ENCODE measurements at regions not wholly inside any gene's neighbourhood (a gene's known extent, or its start where the extent isn't known, plus 50 kb on each side); places are given as distances from the start of the nearest gene placed in this dataset.
"Not testable (repeated sequence)": the region's sequence is repeated elsewhere in the genome, so short reads cannot be mapped to it uniquely, and the experiment has no call there.

DNA sequence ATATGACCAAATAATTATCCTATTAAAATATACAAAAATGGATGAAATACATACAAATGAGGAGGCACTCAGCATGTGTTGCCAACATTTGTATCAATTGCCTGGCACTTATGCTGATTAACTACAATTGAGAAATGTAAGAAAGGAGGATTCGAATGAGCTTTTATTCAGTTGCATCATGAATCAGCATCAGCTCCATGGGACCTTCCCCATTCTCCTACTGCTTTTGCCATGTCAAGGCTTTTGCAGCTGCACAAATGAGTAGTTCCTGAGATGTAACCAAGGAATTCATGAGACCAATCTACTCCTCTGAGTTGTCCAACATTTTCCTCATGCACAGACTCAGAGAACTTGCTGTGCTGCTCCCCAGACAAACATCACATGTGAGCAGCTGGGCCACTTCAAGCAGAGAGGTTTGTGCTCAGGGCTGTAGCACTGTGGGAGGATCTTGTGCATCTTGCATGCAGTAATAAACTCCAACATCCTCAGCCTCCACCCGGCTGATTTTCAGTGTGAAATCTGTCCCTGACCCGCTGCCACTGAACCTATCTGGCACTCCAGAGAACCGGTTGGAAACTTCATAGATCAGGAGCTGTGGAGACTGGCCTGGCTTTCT lies 504.3 kb downstream of the RPIA start:
- H3K4me1 Mint-ChIP-seq = not testable (repeated sequence)

DNA sequence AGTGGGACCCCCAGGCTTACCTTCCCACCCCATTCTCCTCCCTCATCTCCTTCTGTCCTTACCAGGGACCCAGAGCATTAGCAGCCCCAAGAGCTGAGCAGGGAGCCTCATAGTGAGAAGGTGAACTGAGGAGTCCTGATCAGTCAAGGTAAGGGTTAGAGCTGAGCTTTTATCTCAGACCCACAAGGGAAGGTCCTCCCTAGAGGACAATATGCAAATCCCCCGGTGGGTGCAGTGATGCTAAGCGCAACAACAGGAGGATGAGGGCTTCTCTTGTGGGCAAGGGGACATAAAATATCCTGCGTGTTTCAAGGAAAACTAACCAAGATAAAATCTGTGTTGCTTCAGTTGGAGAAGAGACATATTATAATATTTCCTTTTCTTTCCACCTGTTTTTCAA lies 505.2 kb downstream of the RPIA start:
- not testable (repeated sequence) for H3K27me3 Mint-ChIP-seq; H3K27ac Mint-ChIP-seq; ATAC-seq (replicated peaks); H3K4me3 Mint-ChIP-seq; H3K9me3 Mint-ChIP-seq; H3K4me1 Mint-ChIP-seq; H3K36me3 Mint-ChIP-seq (ENCODE audit: low read depth)

More for the DNA sequence above, 504.3 kb downstream of the RPIA start:
- H3K27me3 Mint-ChIP-seq; H3K36me3 Mint-ChIP-seq (ENCODE audit: low read depth); H3K9me3 Mint-ChIP-seq; H3K4me3 Mint-ChIP-seq; ATAC-seq (replicated peaks); H3K27ac Mint-ChIP-seq: not testable (repeated sequence)

DNA sequence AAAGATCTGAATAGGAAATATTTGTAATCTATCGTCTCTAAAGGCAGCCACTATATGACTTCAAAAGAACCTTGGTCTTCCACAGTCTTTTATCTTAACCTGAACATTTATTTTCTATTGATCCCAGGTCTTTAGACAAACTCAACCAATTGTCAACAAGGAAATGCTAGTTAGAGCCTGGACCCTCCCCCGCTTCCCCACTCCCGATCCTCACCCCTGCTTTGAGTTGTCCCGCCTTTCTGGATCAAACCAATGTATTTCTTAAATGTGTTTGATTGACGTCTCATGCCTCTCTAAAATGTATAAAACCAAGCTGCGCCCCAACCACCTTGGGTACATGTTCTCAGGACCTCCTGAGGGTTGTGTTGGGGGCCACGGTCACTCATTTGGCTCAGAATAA lies 506.6 kb downstream of the RPIA start:
- H3K27me3 Mint-ChIP-seq; H3K4me1 Mint-ChIP-seq; ATAC-seq (replicated peaks); H3K9me3 Mint-ChIP-seq; H3K36me3 Mint-ChIP-seq (ENCODE audit: low read depth); H3K27ac Mint-ChIP-seq; H3K4me3 Mint-ChIP-seq: not testable (repeated sequence)

DNA sequence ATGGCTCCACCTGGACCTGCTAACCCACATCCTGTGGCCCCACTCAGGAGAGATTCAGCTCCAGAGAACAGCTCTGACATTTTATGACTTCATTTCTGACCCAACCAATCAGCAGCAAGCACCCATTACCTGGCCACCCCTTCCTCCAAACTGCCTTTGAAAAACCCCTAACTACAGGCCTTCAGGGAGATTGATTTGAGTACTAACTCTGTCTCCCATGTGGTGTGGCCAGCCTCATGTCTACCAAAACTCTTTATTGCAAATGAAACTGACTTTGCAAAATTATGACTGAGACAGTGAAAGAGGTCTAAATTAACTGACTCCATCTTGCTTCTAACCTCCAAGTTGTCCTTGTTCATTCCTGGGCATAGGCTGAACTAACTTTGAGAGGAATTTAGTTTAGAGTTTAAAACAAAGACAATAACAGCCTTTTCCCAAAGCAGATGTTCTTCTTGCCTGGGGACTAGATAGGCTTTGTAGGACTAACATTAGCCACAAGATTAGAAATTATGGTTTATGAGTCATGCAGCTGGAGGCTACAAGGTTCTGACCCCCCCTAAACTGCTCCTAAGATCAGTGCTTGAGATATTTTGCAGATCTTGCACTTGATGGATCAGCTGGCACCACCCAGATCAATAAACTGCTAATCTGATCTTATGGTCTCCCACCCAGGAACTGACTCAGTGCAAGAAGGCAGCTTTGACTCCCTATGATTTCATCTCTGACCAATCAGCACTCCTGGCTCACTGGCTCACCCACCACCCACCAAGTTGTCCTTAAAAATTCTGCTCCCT lies 508.2 kb downstream of the RPIA start:
- not testable (repeated sequence) for H3K27me3 Mint-ChIP-seq; H3K4me1 Mint-ChIP-seq; H3K27ac Mint-ChIP-seq; H3K9me3 Mint-ChIP-seq; H3K36me3 Mint-ChIP-seq (ENCODE audit: low read depth); H3K4me3 Mint-ChIP-seq
- peak; percentile 38 for ATAC-seq (replicated peaks)

DNA sequence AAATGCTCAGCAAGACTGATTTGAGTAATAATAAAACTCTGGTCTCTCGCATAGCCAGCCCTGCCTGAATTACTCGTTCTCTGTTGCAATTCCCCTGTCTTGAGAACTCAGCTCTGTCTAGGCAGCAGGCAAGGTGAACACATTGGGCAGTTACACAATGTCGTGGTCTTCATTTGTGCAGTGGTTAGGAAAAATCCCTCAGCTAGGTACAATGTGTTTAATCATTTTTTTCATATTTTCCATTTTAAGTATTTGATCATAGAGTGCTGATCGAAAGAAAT lies 508.7 kb downstream of the RPIA start:
- not testable (repeated sequence) for H3K4me1 Mint-ChIP-seq; H3K9me3 Mint-ChIP-seq; H3K36me3 Mint-ChIP-seq (ENCODE audit: low read depth); H3K27me3 Mint-ChIP-seq; H3K27ac Mint-ChIP-seq; H3K4me3 Mint-ChIP-seq
- peak; percentile 31 for ATAC-seq (replicated peaks)

DNA sequence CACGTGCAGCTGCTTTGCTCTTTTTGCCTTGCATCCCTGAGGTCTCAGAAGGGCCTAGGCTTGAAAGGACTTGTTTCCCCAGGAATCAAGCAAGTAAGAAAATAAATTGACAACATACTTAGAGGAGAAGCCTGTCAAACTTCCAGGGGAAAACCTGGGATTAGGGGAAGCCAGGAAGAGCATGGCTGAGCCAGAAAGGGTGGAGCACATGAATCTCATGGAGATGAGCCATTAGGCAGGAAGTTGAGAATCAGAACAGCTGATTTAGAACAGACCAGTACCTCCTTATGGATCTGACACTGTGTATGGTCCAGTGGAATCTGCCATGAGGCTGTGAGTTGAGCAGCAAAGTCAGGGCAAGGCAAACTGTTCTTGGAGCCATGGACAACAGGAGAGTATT lies 511.0 kb downstream of the RPIA start:
- not testable (repeated sequence) for H3K27me3 Mint-ChIP-seq; H3K4me1 Mint-ChIP-seq; H3K9me3 Mint-ChIP-seq; H3K4me3 Mint-ChIP-seq; H3K36me3 Mint-ChIP-seq (ENCODE audit: low read depth); H3K27ac Mint-ChIP-seq; ATAC-seq (replicated peaks)

DNA sequence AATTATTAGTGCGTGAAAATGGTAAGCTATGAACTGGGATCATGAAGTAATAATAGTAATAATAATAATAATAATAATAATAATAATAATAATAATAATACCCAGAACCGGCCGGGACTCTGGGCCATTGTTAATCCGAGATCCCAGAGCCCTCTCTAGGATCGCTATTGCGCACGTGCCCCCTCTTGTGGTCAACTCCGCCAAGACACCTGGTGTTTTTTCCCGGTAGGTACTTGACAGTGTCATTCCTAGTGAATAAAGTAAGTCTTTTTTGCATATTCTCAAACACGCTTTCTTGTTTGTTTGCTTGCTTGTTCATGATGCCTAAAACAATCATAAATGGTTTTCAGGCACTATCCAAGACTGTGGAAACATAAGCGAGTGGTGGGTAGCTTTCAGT lies 513.7 kb downstream of the RPIA start:
- ATAC-seq (replicated peaks); H3K4me1 Mint-ChIP-seq; H3K27me3 Mint-ChIP-seq; H3K27ac Mint-ChIP-seq; H3K9me3 Mint-ChIP-seq; H3K36me3 Mint-ChIP-seq (ENCODE audit: low read depth); H3K4me3 Mint-ChIP-seq: not testable (repeated sequence)

DNA sequence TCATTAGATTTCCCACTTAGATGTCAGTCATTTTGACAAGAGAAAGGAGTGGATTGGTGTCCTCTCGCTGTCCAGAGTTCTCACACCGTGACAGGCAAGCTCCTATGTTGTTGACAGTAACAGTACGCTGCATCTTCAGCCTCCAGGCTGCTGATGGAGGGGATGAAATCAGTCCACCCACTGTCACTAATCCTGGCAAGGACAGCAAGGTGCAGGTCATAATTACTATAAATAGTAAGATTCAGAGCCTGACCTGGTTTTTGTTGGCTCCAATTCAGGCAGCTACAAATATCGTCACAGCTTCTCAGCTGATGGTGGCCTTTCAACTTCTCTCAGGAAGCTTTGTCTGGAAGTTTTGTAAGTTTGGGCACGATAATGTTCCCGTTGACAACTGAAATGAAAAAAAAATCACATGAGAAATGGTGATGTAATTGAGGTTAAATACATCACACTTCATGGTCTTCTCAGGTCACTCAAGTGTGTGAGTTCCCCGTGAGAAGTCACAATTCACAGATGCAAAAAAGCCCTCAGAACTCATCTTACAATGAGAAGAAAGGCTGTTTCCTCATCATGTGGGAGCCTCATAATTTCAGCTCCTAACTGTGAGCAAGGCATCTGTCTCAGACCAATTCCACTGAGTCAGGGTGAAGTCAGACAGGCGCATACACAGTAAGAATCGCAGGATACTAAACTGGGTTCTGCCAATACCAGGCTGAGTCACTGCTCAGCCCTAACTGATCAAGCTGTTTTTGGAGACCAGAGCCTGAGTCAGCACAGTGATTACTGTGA lies 516.9 kb downstream of the RPIA start:
- H3K27ac Mint-ChIP-seq; H3K4me3 Mint-ChIP-seq; H3K9me3 Mint-ChIP-seq; H3K36me3 Mint-ChIP-seq (ENCODE audit: low read depth); H3K27me3 Mint-ChIP-seq; H3K4me1 Mint-ChIP-seq: not testable (repeated sequence)
- ATAC-seq (replicated peaks) = peak; percentile 70

DNA sequence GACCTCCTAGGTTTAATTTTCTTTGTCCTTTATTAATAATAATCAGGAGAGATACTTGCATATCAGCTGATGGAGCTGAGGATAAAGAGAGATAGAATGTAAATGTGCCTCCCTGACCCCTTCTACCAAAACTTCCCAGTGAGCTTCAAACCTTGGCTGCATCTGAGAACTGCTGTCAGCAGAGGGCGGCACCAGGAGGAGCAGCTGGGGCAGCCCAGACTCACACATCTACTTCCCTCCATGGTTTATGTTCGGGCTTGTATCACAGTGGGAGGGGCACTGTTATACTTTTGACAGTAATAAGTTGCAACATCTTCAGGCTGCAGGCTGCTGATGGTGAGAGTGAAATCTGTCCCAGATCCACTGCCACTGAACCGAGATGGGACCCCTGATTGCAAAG lies 521.7 kb downstream of the RPIA start:
- H3K4me1 Mint-ChIP-seq; H3K4me3 Mint-ChIP-seq; H3K36me3 Mint-ChIP-seq (ENCODE audit: low read depth); H3K27ac Mint-ChIP-seq; ATAC-seq (replicated peaks); H3K9me3 Mint-ChIP-seq: not testable (repeated sequence)
- peaks cover 11% of the 10 kb centered on the region for H3K27me3 Mint-ChIP-seq

DNA sequence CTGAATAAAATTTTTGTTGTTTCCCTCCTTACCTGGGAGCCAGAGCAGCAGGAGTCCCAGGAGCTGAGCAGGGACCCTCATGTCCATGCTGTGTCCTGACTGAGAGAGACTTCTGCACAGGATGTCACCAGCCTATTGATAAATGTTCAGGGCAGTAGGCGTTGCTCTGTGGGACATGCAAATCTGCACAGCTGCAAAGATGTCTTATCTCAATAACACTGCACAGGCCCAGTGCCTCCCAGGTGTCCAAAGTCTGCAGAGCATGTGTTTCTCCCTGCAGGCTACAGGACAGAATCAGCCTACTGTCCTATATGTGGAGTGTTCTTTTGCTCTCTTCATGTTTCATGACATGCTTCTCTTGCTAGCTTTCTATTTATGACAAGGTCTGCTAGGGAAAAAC lies 522.3 kb downstream of the RPIA start:
- H3K4me3 Mint-ChIP-seq; H3K4me1 Mint-ChIP-seq; H3K9me3 Mint-ChIP-seq; H3K27ac Mint-ChIP-seq; ATAC-seq (replicated peaks); H3K36me3 Mint-ChIP-seq (ENCODE audit: low read depth): not testable (repeated sequence)
- H3K27me3 Mint-ChIP-seq = peaks cover 11% of the 10 kb centered on the region

DNA sequence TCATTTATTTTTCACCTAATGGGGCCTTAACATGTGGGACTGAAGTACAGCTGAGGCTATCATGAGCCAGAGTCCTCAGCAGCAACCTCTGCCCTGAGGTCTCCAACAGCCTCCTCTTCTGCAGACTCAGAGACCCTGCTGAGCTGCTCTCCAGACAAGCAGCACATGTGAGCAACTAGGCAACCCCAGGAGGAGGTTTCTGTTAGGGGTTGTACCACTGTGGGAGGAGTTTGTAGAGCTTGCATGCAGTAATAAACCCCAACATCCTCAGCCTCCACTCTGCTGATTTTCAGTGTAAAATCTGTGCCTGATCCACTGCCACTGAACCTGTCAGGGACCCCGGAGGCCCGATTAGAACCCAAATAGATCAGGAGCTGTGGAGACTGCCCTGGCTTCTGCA lies 530.0 kb downstream of the RPIA start:
- H3K9me3 Mint-ChIP-seq; H3K36me3 Mint-ChIP-seq (ENCODE audit: low read depth); H3K27me3 Mint-ChIP-seq; H3K4me1 Mint-ChIP-seq; H3K4me3 Mint-ChIP-seq; H3K27ac Mint-ChIP-seq; ATAC-seq (replicated peaks): not testable (repeated sequence)

DNA sequence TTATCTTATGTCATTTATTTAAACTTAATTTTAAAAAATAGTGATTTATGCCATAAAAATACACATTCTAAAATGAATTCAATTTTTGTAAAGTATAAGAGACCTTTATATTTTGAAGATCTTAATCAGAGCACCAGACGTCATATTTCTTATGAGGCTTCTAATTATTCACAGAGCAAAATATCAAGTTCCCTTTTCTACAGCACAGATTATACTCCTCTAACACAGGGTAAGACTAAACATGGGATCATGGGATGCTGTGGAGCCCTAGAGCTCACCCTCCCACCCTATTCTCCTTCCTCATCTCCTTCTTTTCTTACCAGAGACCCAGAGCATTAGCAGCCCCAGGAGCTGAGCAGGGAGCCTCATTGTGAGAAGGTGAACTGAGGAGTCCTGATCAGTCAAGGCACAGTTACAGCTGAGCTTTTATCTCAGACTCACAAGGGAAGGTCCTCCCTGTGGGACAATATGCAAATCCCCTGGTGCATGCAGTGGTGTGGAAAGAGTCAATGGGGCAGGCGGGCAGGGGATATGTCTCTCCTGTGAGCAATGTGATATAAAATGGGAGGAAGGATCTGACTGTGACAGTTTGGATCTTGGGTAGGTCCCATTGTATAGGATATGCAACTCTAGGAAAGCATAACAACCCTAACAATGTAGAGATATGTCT lies 530.7 kb downstream of the RPIA start:
- H3K4me3 Mint-ChIP-seq; H3K27ac Mint-ChIP-seq; ATAC-seq (replicated peaks): not testable (repeated sequence)

DNA sequence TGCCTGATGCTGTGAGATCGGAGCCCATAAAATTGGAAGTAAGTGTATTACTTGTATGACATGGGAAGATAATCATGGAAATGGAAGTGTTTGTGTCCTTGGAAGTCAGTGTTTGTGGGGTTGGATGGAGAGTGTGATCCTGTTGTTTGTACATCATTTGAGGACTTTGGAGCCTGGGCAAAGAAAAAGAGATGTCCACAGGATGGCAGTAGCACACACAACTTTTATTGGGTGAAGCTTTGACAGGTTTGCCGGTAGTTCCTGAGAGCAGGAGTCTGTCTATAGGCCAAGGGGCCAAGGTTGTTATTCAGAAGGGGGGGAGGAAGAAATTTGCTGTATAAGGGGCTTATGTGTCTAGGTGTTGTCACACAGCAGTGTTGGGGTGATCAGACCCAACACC lies 533.3 kb downstream of the RPIA start:
- not testable (repeated sequence) for H3K9me3 Mint-ChIP-seq; H3K27me3 Mint-ChIP-seq; ATAC-seq (replicated peaks); H3K27ac Mint-ChIP-seq; H3K4me3 Mint-ChIP-seq; H3K36me3 Mint-ChIP-seq (ENCODE audit: low read depth); H3K4me1 Mint-ChIP-seq

More for the DNA sequence above, 530.7 kb downstream of the RPIA start:
- H3K36me3 Mint-ChIP-seq (ENCODE audit: low read depth); H3K9me3 Mint-ChIP-seq; H3K27me3 Mint-ChIP-seq; H3K4me1 Mint-ChIP-seq: not testable (repeated sequence)

DNA sequence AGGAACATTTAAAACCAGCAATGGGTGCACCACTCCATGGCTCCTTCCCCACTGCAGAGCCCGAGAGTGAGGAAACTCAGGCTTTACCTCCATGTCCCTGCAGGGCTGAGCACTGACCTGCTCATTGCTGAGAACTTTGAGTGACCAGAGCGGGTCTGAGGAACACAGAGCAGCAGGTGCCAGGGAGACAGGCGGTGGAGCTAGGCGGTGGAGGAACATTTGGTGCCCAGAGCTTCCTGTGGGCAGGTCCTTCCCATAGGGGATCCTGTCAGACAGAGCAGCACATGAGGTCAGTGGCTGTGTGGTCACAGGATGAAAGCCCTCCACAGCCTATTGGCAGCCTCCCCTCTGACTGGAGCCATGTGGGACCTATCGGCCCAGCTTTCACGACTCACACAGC lies 538.5 kb downstream of the RPIA start:
- H3K36me3 Mint-ChIP-seq (ENCODE audit: low read depth); H3K27me3 Mint-ChIP-seq; H3K27ac Mint-ChIP-seq; ATAC-seq (replicated peaks); H3K4me3 Mint-ChIP-seq; H3K9me3 Mint-ChIP-seq; H3K4me1 Mint-ChIP-seq: not testable (repeated sequence)

DNA sequence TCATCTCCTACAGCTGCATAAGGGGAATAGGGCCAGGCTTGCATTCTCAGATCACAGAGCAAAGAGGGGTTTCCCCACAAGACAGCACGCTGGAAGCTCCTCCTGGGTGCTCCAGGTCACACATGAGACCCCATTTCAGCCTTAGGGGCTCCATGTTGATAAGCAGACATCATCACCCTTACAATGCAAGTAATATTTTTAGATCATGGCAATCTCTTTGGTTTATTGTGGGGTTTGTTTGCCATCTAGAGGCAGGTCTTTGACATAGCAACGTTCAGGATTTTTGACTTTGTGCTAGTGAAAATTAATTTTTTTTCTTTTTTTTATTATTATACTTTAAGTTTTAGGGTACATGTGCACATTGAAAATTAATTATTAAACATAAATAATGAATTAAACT lies 539.8 kb downstream of the RPIA start:
- not testable (repeated sequence) for H3K4me1 Mint-ChIP-seq; H3K27ac Mint-ChIP-seq; ATAC-seq (replicated peaks); H3K4me3 Mint-ChIP-seq; H3K36me3 Mint-ChIP-seq (ENCODE audit: low read depth); H3K9me3 Mint-ChIP-seq; H3K27me3 Mint-ChIP-seq
